H1 (cell line): ENCODE measurements at regions not wholly inside any gene's neighbourhood (a gene's known extent, or its start where the extent isn't known, plus 50 kb on each side); places are given as distances from the start of the nearest gene placed in this dataset.

Source experiments
- ASH2L ChIP-seq: fragments of 200-600, 300-600 bp; sonication (generic); IDR thresholded peaks from one replicate; pipeline ENCODE4 v1.7.1; 2017; ENCODE audit warnings: low read length
- BRCA1 ChIP-seq: IDR thresholded peaks from 2 replicates; pipeline ENCODE4 v1.6.1; 2012; ENCODE audit warnings: low read depth, low read length, improper control_type of control experiment
- CBX8 ChIP-seq: fragments of 300-800, 300-1000 bp; sonication (generic); IDR thresholded peaks from 2 replicates; pipeline ENCODE4 v1.7.1; 2016; ENCODE audit warnings: low read depth, low read length, borderline replicate concordance
- NANOG ChIP-seq: IDR thresholded peaks from 2 replicates; pipeline ENCODE4 v1.6.1; 2011; ENCODE audit warnings: low read length, low read depth, mild to moderate bottlenecking, inconsistent platforms; ENCODE audit not compliant: insufficient read depth, poor library complexity, severe bottlenecking
- RNF2 ChIP-seq: fragments of 200-900, 300-1000 bp; sonication (generic); IDR thresholded peaks from 2 replicates; pipeline ENCODE4 v1.7.1; 2016; ENCODE audit warnings: borderline replicate concordance, low read depth, mild to moderate bottlenecking, antibody characterized with exemption, low read length; ENCODE audit not compliant: poor library complexity, severe bottlenecking; ENCODE audit errors: missing control alignments
- SIN3A ChIP-seq, 2 experiments: IDR thresholded peaks in 1 of 2; conservative IDR thresholded peaks in 1 of 2; 2 replicates each; pipeline ENCODE4 v1.6.1; 2011 to 2012; ENCODE audit warnings: low read length in 2 of 2, improper control_type of control experiment in 1 of 2, low read depth in 1 of 2, mild to moderate bottlenecking in 1 of 2
- TBP ChIP-seq: IDR thresholded peaks from 2 replicates; pipeline ENCODE4 v1.6.1; 2011; ENCODE audit warnings: low read depth, low read length, improper control_type of control experiment

DNA sequence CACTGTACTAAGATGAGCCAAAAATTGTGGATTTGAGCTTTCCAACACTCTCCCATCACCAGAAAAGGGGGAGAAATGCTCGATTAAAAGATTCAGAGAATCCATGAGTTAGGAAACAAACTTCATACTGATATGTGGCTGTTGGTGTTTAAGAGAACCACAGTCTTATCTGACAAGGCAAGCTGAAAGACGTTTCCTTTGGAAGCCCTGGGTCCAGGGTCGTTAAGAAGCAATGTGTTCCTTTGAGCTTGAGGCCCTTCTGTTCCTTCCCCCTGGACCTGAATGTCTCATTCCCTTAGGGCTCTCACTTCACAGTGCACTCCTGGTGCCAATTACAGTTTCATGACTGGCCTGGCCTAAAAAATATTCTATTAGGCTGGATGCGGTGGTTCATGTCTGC lies 524.8 kb upstream of the PPP2R3A start (continued):
- TF ChIP-seq RNF2 (no peak), SIN3A (conservative IDR thresholded peaks at IDR 0.05 in 1 of 2, IDR thresholded peaks at IDR 0.05 in 1 of 2; ENCODE audit: low read depth in 1 of 2, low read length in 2 of 2) (no peak), NANOG (no peak), CBX8 (no peak), ASH2L (no peak), TBP (no peak), BRCA1 (no peak)
